Stimulated activated CD8-positive, alpha-beta memory T cell treated with anti-CD3 and anti-CD28 coated beads, Interleukin-12 subunit alpha, Interleukin-12 subunit beta, amount 100 ng/mL, for 4 hours (primary cell): ENCODE measurements at regions not wholly inside any gene's neighbourhood (a gene's known extent, or its start where the extent isn't known, plus 50 kb on each side); places are given as distances from the start of the nearest gene placed in this dataset.
"Not testable (repeated sequence)": the region's sequence is repeated elsewhere in the genome, so short reads cannot be mapped to it uniquely, and the experiment has no call there.

Experiments used
- DNase-seq: peaks from one replicate; pipeline ENCODE4 v3.0.0-alpha.2; 2020; ENCODE audit warnings: low read depth

DNA sequence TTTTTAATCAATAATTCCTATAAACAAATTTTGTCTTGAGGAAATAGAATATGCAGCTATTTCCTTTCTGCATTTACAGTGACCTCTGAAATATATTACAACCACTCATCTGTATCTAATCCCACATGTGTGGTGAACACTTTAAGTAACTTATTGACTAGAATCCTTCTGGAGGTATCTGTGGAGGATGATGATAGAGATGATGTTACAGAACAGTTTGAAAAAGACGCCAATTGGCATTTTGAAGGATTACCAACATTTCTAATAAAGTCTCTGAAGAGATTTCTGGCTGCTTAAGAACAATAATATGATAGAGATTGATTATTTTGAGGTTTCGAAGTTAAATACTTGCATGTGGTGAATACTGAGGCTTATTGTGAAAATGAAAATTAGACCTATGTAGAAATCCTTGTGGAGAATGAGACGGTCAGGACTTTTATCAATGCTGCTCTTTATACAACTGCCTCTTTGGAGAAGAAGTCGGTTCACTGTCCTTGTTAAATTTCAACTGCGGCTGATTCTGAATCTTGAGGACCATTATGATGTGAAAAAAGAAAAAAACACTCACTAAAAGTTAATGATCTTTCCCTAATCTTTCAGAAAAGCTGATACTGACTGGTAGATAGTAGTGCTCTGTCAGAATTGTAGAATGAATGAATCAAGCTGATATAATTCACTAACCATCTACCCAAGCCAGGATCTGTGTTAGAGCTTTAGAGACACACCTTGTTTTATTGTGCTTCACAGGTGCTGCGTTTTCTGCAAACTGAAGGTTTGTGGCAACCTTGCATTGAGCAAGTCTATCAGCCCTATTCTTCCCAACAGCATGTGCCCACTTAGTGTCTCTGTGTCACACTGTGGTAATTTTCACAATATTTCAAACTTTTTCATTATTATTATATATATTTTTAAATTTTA, 204.7 kb downstream of the SPRY1 start:
- no peak for DNase-seq

DNA sequence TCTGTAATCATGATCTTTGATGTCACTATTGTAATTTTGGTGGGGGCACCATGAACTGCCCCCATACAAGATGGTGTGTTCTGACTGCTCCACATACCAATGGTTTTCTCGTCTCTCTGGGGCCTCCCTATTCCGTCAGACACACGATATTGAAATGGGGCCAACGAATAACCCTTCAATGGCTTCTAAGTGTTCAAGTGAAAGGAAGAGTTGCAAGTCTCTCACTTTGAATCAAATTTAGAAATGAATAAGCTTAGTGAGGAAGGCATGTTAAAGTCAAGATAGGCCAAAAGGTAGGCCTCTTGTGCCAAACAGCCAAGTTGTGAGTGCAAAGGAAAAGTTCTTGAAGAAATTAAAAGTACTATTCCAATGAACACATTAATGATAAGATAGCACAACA, 205.4 kb downstream of the SPRY1 start:
- DNase-seq: no peak

DNA sequence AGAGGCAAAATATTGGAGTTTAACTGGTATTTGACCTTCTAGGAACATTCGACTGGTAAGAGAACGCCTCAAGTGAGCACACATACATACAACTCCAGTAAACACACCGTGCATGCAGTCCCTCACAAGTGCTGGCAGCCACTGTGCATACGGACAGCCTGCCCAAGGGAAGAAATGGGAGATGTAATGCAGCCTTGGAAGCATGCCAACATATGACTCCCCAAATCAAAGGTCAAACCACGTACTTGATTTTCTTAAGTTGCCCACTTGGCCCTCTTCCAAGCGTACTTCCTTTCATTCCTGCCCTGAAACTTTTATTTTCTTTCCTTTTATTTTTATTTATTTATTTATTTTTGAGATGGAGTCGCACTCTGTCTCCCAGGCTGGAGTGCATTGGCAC, 206.6 kb downstream of the SPRY1 start:
- DNase-seq: no peak

DNA sequence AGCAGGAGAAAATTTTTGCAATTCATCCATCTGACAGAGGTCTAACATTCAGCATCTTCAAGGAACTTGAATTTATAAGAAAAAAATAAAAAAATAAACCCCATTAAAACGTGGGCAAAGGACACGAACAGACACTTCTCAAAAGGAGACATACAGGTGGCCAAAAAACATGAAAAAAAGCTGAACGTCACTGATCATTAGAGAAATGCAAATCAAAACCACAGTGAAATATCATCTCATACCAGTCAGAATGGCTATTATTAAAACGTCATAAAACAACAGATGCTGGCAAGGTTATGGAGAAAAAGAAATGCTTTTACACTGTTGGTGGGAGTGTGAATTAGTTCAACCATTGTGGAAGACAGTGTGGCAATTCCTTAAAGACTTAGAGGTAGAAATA, 209.2 kb downstream of the SPRY1 start:
- not testable (repeated sequence) for DNase-seq

DNA sequence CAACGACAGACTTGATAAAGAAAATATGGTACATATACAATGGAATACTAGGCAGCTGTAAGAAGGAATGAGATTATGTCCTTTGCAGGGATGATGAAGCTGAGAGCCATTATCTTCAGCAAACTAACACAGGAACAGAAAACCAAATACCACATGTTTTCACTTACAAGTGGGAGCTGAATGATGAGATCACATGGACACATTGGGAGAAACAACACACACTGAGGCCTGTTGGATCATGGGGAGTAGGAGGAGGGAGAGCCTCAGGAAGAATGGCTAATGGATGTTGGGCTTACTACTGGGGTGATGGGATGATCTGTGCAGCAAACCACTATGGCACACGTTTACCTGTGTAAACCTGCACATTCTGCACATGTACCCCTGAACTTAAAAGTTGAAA, 209.7 kb downstream of the SPRY1 start:
- no peak for DNase-seq

DNA sequence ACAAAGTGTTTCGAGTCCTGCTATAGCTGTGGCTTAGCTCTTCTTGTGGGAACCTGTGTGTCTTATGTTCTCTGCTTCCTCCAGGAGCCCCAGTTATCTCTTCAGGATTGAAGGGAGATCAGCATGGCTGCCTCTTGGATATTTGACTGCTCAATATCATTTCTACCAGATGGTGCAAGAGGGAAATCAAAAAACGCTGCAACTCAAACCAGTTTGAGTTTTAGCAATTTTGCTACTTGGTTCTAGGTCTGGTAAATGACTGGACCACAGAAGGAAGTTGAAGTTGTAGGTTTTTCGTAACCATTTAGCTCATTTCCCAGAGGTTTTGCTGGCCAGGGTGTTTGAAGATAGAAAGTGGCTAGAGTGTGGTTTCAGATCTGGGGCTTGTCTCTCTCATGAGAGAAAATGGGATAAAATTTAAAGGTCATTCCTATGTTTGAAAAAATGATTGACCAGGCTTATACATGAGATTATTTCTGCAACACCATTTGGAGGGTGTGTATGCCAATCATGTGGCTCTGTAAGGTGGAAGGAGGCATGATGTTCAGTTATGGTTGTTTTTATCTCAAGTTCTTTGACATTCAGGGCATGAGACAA, 210.4 kb downstream of the SPRY1 start:
- no peak for DNase-seq

DNA sequence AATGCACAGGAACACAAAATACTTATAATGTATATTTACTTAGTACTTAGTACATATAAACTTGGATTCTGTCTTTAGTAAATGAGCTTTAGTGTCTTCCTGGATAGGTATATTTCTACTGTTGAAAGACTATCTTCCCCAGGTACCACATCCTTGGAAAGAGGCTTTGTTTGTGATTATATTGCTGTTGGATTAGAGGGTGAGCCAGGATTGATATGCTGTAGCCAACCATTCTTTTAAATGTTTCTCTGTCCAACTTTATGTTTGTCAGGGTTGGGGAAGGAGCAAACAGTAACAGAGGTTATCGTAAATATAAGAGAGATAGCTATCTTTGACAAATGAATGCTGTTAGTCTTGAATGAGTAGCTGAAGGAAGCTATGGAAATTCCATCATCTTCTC, 213.2 kb downstream of the SPRY1 start:
- no peak for DNase-seq

DNA sequence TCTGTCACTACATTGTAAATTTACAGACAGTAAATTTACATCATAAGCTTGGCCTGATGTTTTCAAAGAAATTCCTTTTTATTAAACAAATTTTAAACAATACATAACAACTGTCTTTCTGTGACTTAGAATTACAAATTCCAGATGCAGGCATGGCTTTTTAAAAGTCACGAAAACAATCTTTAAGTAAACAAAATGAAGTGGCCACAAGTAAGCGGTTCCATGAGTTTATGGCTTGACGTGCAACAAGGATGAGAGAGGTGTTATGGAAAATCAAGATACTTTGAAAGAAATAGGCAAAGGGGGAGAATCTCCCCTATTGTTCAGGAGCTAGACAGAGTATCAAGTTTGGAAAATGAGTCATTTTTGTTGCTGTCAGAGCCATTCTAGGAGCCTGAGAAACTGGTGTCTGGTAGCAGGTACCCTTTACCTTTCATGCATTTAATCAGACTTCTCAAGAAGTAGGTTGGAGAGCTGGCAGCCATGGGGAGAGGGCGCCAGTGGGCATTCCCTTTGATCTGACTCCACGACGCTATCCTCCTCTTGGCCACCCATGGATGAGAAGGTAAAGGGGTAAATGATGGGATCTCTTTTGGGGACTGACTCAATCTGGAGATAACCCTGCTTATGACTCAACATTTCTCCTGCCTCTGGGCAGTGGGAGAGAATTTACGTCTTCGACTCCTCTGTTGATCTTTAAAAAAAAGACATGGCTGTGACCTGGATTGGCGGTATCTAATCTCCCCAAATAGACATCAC, 217.2 kb downstream of the SPRY1 start:
- DNase-seq: no peak

DNA sequence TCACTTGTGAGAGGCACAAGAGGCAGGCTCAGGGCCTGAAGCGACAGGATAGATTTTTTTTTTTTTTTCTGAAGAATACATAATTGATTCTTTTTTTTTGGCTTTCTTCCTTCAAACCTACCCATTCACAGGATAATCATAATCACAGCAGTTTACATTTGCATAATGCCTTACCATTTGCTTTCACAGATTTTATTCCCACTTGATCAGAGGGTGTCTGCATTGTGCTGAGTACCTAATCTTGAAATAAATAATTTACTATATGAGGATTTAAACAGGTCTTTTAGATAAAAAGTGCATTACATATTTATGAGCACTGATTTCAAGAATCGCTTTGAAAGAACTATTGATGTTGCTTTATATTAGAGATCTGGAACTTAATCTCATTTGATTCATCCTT, 219.3 kb downstream of the SPRY1 start:
- no peak for DNase-seq

DNA sequence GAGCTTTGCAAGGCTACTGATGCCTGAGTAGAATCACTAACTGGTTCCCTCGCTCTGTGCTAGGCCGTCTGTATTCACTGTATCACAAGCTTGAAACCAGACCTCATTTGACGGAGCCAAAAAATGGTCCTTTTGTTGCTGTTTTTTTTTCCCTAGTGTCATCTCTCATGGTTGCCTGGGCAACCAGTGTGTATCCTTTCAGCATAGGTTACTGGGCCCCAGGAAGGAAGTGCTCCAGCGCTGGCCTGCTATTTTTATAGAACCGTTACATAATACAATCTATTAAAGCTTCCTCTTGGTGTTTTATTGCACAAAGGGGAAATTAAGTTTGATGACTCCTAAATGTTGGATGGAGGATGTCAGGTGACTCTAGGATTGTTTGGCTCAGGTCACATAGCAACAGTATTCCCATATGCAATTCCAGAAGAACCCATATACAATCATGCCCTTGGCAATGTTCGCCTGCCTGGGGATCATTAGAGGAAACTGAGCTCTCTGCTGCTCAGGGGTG, 220.4 kb downstream of the SPRY1 start:
- no peak for DNase-seq

DNA sequence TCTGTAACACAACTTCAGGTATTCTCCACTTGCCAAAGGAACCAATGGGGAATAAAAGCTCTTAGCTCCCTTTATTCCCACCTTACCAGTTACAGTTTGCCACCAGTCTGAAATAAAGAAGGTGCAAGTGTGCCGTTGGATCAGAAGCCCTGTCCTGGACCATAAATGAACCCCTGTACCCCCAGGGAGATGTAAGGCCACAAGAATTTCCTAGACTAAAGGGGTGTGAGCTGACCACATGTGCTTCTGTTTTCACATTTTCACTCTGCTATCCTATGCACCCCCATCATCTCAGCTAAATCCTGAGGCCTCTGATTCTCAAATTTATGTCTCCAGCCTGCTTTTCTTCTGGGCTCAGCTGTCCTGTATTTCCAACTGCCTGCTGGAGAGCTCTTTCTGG, 221.2 kb downstream of the SPRY1 start:
- DNase-seq: no peak

DNA sequence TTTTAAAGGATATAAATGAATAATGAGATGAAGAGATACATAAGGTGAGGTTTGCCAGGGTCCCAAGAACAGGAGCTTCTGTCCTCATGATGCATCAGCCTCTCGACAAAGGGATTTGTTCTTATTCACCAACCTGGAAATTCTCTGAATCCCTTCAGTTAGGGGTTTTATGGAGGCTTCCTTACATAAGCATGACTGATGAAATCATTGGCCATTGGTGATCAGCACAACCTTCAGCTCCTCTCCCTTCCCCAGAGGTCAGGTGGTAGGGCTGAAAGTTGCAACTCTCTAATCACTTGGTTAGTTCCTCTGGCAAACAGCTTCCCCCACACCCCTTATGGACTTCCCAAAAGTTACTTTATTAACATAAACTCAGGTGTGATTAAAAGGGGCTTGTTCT, 222.0 kb downstream of the SPRY1 start:
- DNase-seq: no peak

DNA sequence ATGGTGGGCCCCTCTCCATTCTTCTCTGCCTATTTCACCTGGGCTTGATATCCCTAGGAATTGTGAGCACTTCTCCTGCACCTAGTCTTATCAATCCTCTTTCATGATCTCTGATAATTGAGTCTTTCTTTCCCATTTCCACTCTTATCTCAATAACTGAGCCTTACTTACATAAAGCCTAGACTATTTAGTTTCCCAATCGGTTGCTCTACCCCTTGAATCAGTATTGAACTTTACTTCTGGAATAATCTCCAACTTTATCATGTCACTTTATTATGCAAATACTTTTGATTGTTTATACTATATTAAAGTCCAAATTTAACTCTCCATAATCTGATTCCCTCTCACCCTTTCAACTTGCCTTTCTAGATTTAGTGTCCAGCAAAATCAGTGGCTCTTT, 222.7 kb downstream of the SPRY1 start:
- no peak for DNase-seq

DNA sequence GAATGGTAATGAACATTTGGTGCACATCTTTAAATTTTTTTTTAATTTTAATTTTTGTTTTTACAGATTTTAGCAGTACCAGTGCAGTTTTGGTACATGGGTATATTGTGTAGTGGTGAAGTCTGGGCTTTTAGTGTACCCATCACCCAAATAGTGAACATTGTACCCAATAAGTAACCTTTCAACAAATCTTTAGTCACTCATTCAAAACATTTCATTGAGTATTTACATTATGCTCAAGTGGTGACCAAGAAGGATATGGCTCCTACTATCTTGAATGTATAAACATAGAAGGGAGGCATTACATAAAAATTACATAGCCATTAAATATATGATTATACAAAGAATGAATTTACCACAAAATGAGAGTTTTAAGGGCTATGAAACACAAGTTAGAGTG, 223.3 kb downstream of the SPRY1 start:
- no peak for DNase-seq

DNA sequence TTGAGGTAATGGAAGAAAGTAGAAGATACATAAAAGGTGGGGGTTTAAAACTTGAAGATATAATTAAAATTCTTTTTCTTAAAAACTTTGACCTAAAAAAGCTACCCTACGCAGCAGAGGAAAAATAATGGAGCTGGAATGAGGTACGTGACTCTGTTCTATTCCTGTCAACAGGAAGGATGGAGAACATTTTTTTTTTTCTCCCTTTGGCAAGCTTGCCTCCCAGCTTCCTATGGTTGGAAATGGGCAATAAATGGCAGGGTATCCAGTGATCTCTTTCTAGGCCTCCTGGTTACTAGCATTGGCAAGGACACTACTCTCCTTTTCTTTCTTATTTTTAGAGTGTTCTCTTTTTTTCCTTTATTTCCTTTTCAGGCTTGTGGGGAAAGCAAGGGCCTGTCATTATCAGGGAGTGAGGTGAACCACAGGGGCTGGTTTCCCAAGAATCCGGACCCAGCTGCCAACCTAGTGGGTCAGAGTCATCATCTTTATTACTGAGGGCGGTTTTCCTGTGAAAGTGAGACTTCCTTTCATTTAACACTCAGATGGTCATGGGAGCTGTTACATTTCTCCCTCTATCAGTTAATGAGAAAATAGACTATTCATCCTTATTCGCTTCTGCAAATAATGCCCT, 224.6 kb downstream of the SPRY1 start:
- no peak for DNase-seq

DNA sequence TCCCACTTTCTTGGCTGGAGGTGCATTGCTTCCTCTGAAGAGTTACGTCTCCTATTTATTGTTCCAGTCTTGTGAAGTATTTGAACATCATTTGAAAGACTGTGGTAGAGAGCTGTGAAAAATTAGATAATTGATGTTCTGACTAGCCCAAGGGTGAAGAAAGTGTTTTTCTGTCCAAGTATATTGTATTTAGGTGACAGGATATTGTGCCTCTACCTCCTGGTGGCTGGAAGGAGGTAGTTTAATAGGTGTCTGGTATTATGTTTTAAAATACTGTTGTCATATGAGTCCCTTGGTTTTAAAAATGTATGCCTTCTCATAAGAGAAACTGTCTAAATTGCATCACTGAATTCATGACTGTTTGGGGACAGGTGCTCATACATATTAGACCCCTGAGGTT, 226.0 kb downstream of the SPRY1 start:
- no peak for DNase-seq

DNA sequence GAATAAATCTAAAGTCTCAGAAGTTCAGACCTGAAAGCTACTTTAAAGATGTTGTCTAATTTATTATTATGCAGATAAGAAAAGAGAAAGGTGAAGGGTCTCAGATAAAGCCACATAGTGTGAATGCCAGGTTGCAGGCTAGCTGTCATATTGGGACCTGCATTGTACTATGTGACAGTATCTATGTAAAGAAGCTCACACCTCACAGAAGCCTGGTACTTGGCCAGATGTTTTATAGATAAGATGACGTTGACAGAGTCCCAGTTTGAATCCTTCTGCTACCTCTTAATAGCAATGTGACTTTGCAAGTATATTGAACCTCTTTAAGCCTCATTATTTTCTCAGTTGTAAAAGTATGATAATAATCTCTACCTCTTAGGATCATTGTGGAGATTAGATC, 227.0 kb downstream of the SPRY1 start:
- no peak for DNase-seq

DNA sequence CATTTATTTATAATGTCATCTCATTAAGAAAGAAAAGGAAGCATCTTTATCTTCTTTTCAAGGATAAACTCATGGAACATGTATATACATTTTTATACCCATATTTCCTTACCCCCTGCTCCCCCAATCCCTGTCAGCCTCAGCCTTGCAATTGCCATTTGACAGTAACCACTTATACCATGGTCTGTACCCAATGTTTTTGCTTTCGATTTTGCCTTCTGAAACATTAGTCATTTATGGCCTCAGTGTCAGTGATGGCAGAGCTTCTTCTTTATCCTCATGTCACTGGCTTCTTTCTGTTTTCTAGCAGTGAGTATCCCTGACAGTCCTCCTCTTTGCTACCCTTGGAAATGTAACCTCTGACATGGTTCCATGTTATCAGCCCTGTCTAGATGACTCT, 228.4 kb downstream of the SPRY1 start:
- DNase-seq: no peak

DNA sequence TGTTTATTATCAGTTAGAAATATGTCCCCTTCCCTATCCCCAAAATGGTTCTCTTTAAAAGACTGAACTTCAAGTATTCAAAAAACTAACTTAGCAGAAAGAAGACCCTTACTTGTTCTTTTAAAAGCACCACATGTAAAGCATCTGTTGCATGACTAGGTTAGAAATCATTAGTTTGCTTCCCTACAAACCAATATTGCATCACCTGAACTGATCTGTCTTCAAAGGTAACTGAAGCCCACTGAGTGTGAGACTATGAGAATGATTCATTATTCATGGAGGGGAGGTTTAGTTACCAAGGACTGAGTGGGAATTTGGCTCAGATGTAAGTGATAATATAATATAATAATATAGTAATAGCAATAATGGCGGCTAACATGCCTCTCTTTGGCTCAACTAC, 231.7 kb downstream of the SPRY1 start:
- no peak for DNase-seq

DNA sequence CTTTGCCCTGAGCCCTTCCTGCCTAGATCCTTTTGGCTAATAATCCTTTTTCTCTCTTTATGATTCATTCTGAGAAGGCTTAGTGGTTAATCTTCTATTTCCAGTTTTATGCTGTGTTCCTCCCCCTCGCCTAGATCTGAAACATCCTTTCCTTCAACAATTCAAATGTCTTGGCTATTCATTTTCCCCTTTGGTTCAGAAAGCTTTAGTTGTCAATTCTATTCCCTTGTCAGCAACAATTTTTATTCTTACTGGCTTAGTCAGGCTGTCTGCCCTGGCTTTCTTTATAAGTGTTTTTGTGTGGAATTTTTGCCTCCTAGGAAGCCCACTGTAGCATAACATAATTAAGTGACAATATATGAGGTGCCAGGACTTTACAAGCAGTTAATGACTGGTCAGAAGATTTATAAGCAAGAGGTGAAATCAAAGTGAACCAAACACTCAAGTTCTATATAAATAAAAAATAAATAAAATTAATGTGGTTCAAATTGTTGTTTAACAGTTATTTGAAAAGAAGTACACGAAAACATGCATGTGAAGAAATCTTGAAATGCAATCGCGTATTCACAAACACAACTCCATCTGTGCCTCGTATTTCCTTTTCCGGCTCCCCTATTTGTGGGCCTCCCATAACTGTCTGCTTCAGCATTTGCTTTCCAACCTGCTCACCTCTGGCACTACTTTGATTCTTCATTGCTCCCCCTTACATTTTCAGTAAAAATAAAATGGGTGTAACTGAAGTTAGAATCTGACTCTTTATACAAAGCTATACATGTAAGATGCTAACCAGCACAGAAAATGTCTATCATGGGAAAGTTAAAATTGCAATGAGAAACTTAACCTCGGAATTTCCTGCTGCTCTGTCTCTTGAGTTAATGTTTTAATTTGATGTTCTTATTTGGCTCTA, 235.4 kb downstream of the SPRY1 start:
- DNase-seq: no peak

DNA sequence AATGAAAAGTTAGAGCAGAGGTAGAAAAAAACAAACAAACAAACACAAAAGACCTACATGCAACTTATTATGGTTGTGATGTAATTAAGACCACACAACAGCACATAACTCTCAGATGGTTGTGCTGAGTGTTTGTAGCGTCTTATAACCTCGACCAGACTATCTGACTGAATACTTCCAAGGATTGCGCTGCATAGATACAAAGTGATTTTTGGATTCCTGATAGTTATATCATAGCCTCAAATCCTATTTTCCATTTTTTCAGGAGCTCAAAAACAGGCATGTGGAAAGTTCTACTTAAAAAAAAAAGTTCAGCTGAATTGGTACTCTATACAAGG, 236.1 kb downstream of the SPRY1 start:
- no peak for DNase-seq
